Mesenteric fat pad (tissue), 1 donor: ENCODE measurements at regions not wholly inside any gene's neighbourhood (a gene's known extent, or its start where the extent isn't known, plus 50 kb on each side); places are given as distances from the start of the nearest gene placed in this dataset.

Source experiments
- DNase-seq: peaks from one replicate; pipeline ENCODE4 v3.0.0-alpha.2; 2020; ENCODE audit warnings: low spot score
- donor health status: DM: yes; HTN: yes; CAD: no.

- DNase-seq, result no peak
These were observed 779.6 kb downstream of the DACH1 start for GRCh38 chr13:71087432-71087831.

GRCh38 chr13:71087006-71087405 lies 780.0 kb downstream of the DACH1 start:
- DNase-seq, result no peak

- no peak for DNase-seq
These were observed 784.4 kb downstream of the DACH1 start for GRCh38 chr13:71082631-71083030.

- no peak for DNase-seq
These were observed 787.4 kb downstream of the DACH1 start for GRCh38 chr13:71079638-71080037.

GRCh38 chr13:71068041-71068440 lies 799.0 kb downstream of the DACH1 start:
- DNase-seq, result no peak

- no peak for DNase-seq
These were observed 799.7 kb downstream of the DACH1 start for GRCh38 chr13:71067165-71067815.

- DNase-seq, result no peak
These were observed 810.4 kb downstream of the DACH1 start for GRCh38 chr13:71056581-71056980.

- no peak for DNase-seq
These were observed 811.4 kb downstream of the DACH1 start for GRCh38 chr13:71055644-71056043.

GRCh38 chr13:71055047-71055446 lies 812.0 kb downstream of the DACH1 start:
- DNase-seq, result no peak

GRCh38 chr13:71054358-71054757 lies 812.6 kb downstream of the DACH1 start:
- DNase-seq, result no peak

GRCh38 chr13:71051573-71051972 lies 815.4 kb downstream of the DACH1 start:
- DNase-seq, result no peak

- no peak for DNase-seq
These were observed 820.5 kb downstream of the DACH1 start for GRCh38 chr13:71046360-71047079.

- no peak for DNase-seq
These were observed 821.9 kb downstream of the DACH1 start for GRCh38 chr13:71045101-71045500.

- DNase-seq, result no peak
These were observed 827.6 kb downstream of the DACH1 start for GRCh38 chr13:71039440-71039839.

- DNase-seq, result no peak
These were observed 833.0 kb downstream of the DACH1 start for GRCh38 chr13:71034018-71034417.

- no peak for DNase-seq
These were observed 834.0 kb downstream of the DACH1 start for GRCh38 chr13:71033026-71033425.

GRCh38 chr13:71030784-71031183 lies 836.2 kb downstream of the DACH1 start:
- no peak for DNase-seq

GRCh38 chr13:71028884-71029283 lies 838.1 kb downstream of the DACH1 start:
- DNase-seq, result no peak

- DNase-seq, result no peak
These were observed 845.1 kb downstream of the DACH1 start for GRCh38 chr13:71021825-71022422.

GRCh38 chr13:71018995-71019394 lies 848.0 kb downstream of the DACH1 start:
- DNase-seq, result no peak

GRCh38 chr13:71018544-71018943 lies 848.5 kb downstream of the DACH1 start:
- no peak for DNase-seq

- DNase-seq, result no peak
These were observed 849.4 kb downstream of the DACH1 start for GRCh38 chr13:71017607-71018006.

- DNase-seq, result no peak
These were observed 851.5 kb downstream of the DACH1 start for GRCh38 chr13:71015516-71015915.
